GM04504 (cell line): ENCODE measurements at regions not wholly inside any gene's neighbourhood (a gene's known extent, or its start where the extent isn't known, plus 50 kb on each side); places are given as distances from the start of the nearest gene placed in this dataset.
"Not testable (repeated sequence)": the region's sequence is repeated elsewhere in the genome, so short reads cannot be mapped to it uniquely, and the experiment has no call there.

ENCODE experiments used
- DNase-seq: peaks from one replicate; pipeline ENCODE4 v3.0.0-alpha.2; 2012; ENCODE audit warnings: low read depth

DNA sequence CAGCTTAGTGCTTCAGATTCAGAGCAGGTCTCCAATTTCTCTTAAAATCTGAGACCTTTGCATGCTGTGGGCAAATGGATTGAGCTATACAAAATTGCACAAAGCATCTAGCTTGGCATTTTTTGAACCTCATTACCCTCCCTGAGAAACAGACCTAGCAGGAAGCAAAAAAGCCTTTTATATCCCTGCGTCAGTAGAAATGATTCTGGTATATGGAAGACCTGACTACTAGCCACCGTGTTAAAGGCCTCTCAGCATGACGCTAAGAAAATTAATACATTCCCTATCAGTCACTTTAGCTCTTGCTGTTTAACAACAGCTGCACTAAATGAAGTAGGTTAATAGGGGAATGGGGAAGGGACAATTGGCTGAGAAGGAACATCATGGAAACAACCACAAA lies 110.7 kb upstream of the SMLR1 start:
- DNase-seq, result no peak

DNA sequence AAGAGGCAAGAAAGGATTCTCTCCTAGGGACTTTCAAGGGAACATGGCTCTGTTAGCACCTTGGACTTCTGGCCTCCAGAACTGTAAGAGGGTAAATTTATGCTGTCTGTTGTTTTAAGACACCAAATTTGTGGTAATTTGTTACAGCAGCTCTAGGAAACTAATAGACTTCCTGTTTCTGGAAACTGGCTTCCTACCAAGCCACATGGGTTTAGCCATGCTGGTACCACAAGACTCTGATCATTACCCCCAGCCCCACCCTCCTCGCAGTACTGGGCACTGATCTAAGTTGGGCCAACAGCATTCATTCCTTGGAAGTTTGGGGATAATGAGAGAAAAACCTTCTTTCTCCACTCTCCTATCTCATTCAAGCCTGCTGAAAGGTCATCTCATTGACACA lies 109.5 kb upstream of the SMLR1 start:
- DNase-seq, result no peak

DNA sequence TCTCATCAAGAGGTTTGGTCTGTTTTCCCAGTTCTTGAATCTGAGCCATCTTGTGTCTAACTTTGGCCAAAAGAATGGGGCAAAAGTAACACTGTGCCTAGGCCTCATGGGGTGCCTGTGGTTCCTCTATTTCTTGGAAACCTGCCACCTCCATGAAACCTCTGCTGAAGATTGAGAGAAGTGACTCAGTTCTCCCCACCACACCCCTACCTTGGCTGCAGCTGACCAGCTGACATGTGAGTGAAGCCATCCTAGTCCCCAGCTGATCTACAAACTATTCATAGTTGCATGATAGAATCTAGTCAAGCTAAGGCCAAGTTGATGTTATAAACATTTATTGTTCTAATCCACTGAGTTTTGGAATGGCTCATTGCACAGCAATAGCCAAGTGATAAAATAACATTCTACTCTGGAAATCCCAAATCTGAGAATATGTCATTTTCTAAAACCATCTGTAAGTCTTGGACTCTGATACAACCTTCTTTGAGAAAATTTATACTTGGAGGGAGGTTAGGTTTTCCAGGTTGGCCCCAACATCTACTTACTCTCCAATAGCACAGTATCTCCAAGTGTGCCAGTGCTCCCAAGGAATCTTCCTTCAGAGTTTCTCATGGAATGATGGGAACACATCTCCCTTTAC lies 107.0 kb upstream of the SMLR1 start:
- DNase-seq, result no peak

DNA sequence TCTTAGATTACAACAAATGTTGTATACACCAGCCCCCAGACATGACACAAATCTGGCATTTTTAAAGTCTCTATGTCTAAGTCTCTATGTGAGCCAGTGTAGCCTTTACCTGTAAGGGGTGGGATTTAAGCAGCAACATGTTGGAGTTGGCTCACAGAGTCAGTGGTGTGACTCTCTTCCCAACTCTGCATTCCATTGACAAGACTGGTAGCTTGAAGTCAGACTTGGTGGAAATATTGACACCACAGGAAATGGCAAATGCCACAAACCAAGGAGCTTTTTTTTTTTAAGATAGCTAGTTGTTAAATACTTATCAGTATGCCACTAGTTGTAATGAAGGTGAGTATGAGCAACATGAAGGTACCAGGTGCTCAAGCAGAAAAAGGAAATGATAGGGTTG lies 103.1 kb upstream of the SMLR1 start:
- DNase-seq, result no peak

DNA sequence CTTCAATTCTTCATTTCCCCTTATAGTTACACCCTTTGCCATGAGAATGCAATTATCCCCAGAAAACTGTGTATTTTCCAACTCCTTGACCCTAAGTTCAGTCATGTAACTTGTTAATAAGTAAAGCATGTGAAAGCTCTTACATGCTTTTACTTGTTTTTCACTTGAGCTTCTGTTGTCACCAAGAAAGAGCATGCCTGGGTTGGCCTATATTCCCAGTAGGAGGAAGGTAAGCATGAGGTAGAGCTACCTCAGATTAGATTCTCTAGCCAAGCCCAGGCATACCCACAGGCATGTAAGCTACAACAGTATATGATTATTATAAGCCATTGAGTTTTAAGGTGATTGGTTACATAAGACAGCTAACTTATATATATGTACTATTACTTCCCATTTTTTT lies 101.7 kb upstream of the SMLR1 start:
- DNase-seq, result no peak

DNA sequence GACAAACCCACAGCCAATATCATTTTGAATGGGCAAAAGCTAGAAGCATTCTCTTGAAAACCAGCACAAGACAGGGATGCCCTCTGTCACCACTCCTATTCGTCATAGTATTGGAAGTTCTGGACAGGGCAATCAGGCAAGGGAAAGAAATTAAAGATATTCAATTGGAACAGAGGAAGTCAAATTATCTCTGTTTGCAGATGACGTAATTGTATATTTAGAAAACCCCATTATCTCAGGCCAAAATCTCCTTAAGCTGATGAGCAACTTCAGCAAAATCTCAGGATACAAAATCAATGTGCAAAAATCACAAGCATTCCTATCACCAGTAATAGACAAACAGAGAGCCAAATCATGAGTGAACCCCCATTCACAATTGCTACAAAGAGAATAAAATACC lies 99.1 kb upstream of the SMLR1 start:
- not testable (repeated sequence) for DNase-seq

DNA sequence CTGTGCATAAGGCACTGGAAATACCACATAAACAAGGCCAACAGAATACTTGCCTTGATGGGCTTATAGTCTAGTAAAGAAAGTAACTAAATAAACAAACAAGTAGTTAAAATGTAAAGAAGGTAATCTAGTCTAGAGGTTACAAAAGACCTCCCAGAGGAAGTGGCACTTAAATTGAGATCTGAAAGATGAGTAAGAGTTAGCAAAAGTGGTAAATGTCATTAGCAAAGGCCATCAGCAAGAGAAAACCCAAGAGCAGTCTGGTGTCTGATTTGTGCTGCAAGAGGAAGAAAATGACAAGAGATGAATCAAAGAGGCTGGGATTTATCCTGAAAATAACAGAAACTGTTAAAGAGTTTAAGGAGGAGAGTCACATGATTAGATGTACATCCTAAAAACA lies 96.6 kb upstream of the SMLR1 start:
- no peak for DNase-seq

DNA sequence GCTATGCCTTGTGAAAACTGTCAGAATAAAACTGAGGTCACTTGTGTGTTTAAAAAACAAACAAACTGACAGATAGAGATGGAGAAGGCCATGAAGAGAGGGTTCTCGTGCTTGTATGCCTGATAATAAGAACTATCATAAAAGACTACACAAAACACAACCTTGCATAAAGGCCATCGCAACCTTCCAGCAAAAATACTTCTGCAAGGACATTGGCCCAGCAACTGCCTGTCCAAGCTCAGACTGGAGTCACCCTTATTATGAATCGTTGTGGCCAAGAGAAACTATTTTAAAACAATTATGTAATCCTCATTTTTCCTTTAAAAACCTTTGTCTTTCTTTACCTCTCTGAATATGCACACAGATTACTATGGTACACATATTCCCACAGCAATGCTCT lies 93.0 kb upstream of the SMLR1 start:
- DNase-seq, result no peak

DNA sequence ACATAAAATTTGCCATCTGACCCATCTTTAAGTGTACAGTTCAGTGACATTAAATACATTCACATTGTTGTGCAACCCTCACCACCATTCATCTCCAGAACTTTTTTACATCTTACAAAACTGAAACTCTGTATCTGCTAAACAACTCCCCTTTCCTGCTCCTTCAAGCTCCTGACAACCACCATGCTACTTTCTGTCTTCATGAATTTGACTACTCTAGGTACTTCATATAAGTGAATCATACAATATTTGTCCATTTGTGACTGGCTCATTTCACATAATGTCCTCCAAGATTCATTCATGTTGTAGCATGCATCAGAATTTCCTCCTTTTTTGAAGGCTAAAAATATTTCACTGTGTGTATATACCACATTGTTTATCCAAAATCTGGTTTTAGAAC lies 86.9 kb upstream of the SMLR1 start:
- no peak for DNase-seq

DNA sequence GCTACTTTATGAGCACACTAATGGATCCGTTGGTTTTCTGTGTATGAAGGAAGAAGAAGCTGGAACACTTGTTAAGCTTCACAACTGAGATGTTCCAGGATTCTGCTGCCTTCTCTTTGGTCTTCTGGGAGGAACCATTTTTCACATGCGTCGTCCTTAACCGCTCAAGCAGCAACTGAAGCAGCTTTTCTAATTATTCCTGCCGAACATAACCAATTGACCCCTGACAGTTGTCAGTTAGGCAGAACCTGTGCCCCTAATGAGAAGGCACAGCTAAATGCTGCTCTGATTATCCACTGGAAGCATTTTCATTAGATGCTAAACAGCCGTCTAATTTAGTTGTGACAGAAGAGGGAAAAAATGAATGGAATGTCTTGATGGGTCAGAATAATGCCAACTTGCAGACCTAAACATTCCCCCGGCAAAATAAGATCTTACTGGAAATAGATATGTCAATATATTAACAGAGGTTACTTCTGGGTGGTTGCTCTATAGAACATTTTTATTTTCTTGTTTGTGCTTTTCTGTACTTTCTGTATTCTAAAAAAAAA lies 85.0 kb upstream of the SMLR1 start:
- no peak for DNase-seq

DNA sequence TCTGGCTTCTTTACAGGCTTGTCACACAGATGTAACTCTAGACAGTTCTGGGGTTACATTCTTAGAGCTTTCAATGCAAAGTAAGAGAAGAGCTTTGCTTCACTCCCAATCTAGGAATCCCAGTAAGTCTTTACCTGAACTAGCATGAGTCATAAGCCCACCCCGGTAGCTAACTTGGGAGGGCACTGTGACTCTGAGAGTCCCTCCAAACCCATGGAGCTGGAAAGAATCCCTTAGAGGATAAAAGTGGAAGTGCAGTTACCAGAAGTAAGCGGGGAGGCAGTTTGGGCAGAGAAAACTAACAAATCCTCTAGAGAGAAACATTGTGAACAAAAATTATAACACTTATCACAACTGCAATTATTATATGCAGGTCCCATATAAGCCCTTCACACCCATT lies 84.0 kb upstream of the SMLR1 start:
- DNase-seq, result no peak

DNA sequence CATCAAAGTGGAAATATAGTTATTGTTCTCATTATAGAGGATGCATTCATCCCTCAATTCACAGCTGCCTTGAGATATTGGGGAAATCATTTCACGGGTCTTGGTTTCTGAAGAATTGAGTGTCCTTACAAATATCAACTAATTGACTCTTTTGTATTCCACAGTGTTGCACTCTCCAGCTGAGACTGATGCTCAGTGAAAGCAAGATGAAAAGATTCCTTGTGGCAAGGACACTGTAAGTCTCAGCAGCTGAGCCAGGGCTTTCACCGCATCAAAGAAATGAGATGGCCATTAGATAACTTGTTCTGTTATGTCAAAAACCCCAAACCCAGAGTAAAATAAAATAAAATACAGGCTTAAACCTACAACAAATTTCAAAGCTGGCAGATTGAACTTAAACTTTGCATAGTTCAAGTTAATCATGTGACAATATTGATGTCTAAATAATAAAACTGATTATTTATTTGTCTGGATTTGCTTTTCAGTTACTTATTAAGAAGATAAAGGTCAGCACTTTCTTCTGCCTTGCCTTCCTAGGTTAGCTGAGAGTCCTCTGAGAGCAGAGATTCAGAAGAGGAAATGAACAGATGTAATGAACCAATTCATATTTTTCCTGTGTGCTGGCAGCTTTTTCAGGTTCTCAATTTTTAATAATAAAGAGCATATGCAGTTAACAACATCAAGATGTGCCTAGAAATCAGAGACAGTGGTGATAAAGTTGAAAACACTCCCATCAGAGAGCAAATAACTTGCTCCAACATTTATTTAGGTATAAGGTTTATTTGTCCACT lies 82.4 kb upstream of the SMLR1 start:
- DNase-seq, result no peak

DNA sequence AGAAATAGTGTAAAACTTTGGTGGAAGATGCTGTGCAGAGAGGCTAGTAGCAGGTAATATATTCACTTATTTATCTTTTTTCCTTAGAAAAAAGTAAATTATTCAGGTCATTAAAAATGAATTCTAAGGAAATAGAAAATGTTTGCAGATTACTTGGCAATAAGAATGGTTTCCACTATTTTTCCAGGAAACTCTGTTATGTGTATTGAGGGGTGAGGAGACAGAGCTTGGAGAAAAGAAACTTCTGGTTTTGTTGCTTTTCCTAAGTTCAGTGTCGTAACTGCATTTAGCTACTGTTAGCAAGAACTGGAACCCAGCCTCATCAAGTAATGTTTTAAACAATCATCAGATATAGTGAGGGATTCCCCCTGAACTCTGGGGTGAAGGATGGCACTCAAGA lies 79.2 kb upstream of the SMLR1 start:
- no peak for DNase-seq

DNA sequence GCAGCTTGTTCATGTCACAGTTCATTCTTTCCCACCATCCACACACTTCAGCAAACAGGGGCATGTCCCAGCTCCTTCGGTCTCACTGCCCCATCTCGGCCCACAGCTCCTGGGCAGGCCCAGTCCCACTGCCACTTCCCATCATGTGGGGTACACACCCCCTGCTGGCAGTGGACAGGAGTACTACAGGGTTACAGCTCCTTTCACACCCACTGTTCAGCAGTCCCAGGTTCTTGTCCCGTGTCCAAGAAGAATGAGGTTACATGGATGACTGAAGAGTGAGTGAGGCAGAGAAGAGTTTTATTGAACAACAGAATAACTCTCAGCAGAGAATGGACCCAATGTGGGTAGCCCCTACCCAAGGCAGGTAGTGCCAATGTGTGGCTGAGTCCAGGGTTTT lies 77.8 kb upstream of the SMLR1 start:
- DNase-seq, result no peak

DNA sequence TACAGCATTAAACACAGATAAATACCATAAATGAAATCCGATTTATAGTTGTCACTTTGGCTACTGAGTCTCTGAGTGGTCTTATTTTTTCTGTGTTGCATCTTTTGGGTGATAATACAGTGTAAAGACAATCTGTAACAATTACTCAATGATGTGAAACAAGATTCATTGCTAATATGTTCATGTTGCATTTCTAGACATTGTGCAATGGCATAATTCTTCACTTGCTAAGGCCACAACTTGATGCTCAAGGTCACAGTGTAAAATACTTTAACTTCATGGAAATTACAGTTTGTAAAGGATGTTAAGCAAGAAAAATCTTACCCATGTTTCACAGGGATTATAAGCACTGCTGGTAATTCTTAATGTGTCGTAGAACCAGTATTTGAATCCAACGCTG lies 74.9 kb upstream of the SMLR1 start:
- DNase-seq, result no peak

DNA sequence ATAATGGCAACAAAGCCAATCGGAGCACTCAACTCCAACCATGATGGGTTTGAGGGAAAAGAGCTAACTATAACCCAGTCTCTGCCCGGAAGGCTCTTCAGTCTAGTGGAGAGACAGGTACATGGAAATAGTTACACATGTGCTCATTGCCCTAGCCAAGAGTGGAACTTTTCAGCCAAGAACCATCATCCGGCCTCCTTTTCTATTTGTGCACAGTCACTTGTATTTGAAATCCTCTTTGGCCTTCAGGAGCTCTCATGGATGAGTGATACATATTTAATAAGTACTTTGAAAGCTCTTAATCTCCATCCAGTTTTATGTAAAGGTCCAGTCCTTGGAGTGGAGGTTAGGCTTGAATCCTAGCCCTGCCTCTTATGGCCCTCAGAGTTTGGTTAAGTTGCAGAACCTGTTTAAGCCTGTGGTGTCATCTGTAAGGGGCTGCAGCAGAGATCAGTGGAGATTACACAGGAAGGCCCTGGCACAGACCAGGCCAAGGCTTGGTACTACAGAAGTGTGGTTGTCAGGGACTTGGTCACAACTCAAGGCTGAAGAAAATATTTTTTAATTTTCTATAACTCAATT lies 72.3 kb upstream of the SMLR1 start:
- DNase-seq, result no peak

DNA sequence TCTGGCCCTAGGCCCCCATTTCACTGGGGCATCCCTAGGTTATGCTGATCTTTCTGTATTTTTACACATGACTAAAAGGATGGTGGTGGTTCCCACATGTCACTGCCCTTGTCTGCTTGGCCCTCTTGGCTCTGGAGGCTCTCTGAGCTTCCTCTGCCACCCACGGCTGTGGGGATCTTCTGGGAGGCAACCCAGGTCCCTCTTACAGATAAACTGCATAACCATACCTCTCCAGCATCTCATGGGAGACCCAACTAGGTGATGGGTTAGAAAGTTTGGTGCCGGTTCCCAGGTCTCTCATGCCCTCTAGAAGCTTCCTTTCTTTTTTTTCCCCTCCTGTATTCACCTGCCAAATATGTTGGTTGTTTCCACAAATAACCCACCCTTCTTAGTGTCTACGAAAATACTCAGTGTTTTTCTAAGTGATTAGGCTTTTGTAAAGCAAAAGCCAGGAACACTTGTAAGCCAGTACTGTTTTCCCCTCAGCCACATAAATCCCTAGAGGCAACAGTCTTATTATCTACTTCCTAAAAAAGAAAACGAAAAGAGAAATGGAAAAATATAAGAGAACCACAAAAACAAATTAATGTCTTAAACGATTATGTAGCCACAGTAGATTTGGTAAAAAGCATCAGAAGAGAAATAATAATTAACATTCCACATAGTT lies 71.7 kb upstream of the SMLR1 start:
- DNase-seq, result no peak

DNA sequence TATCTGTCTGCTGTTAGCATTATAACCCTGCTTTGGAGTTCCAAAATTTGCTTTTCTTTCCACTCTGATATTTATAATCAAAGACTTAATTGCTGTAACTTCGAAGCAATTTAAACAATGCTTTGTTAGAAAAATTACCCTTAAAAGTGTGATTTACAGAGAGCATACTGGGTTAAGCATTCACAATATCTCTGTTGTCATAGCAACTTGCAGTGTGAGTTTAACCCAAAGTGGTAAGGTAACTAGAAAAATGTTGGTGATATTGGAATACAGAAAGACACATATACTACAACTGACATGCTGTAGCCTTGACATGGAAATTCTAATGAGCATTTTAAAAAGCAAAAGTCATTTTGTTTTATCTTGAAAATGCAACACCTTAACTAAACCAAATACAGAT lies 70.4 kb upstream of the SMLR1 start:
- DNase-seq, result no peak

DNA sequence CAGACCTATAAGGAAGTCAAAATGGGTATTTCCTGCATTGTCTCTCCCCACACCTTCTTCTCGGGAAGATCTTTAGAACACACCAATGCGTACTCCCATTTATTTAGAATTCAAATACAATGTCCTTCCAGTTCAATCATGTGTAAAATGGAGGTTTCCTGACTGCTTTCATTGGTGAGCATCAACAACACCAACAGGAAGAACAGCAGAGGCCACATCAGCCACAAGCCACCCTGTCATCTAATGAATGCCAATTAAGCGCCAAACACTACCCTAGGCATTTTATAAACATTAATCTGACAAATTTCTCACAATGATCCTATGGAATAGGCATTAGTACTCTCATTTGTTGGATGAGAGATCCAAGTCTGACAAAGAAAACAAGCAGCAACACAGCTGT lies 68.4 kb upstream of the SMLR1 start:
- DNase-seq, result no peak

DNA sequence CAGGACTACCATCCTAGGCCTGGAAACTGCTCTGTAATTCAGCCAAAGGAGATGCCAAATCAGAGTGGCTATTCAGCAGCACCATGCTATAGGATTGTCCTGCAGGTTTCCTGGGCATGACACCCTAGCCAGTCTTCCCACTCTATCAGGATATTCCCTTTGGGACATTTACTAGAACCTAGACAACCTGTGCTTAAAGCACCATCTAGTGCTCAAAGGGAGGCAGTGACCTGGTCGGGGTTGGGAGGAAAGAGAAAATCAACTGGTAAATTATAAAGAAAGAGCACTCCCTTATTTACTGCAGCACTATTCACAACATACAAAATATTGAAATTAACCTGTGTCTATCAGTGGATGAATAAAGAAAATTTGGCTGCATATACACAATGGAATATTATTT lies 67.2 kb upstream of the SMLR1 start:
- DNase-seq, result no peak

DNA sequence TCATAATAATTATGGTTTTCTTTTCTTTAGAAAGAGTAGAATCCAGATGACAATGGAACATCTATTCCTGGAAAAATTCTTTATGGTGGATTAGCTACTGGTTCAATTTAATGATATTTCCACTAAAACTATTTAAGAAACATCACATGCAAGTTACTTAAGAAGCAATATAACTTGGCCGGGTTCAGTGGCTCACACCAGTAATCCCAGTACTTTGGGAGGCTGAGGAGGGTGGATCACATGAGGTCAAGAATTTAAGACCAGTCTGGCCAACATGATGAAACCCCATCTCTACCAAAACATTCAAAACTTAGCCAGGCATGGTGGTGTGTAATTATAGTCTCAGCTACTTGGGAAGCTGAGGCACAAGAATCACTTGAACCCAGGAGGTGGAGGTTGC lies 65.9 kb upstream of the SMLR1 start:
- DNase-seq, result no peak

DNA sequence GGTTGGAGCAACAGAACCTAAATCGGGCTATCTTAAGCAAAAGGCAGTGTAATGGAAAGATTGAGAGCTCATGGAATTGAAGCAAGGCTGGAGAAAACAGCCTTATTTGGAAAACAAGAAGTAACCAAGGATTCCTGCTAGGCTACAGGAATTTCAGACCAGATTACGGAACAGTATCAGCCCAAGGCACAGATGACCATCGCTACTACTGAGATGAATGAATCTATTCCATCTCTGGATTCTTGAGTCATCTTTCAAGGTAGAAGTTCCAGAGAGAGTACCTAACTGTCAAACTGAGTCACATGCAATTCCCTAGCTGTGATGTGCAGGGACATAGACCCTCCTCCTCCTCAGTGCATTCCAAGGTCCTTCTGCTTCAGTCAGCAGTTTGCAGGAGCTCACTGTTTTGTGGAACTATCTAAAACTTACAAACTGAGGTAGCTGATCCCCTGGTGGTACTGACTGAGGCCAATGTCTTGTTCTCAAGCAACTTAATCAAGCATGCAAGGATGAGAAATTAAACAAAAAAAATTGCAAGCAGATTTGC lies 62.0 kb upstream of the SMLR1 start:
- DNase-seq, result no peak
